Tibial artery (tissue), 4 donors: ENCODE measurements at regions not wholly inside any gene's neighbourhood (a gene's known extent, or its start where the extent isn't known, plus 50 kb on each side); places are given as distances from the start of the nearest gene placed in this dataset.

Experiments
- DNase-seq, 2 donors: peaks; one replicate each; pipeline ENCODE4 v3.0.0-alpha.2; 2019
- H3K27ac ChIP-seq, 2 donors: fragments of 200-600 bp; sonication (generic) in 1 of 2; 1 replicate in 1 of 2; 2 replicates in 1 of 2; pipeline ENCODE4 v1.5.1; 2018 to 2019; ENCODE audit warnings: mild to moderate bottlenecking in 1 of 2
- H3K27me3 ChIP-seq, 2 donors: fragments of 200-600 bp; sonication (generic) in 1 of 2; one replicate each; pipeline versions ENCODE4 v1.5.1 to v1.6.0; 2016 to 2019
- H3K36me3 ChIP-seq, 3 donors: fragments of 200-600 bp; sonication (generic) in 2 of 3; one replicate each; pipeline ENCODE4 v1.5.1; 2016 to 2019; ENCODE audit warnings: mild to moderate bottlenecking in 2 of 3
- H3K4me1 ChIP-seq, 4 donors: fragments of 200-600 bp; sonication (generic) in 2 of 4; 1 replicate in 3 of 4; 2 replicates in 1 of 4; pipeline ENCODE4 v1.5.1; 2016 to 2019
- H3K4me3 ChIP-seq, 2 donors: fragments of 200-600 bp; sonication (generic) in 1 of 2; 1 replicate in 1 of 2; 2 replicates in 1 of 2; pipeline ENCODE4 v1.5.1; 2018 to 2019; ENCODE audit warnings: mild to moderate bottlenecking in 2 of 2
- H3K9me3 ChIP-seq, 3 donors: fragments of 200-600 bp; sonication (generic) in 1 of 3; one replicate each; pipeline ENCODE4 v1.5.1; 2016 to 2019
- intact Hi-C: fragments of 100-400 bp; cut with DNase I; formaldehyde crosslinking; loops from one replicate; pipeline ENCODE4 v1.15.0; 2023; ENCODE audit warnings: low total_unique reads
- TF ChIP-seq, protein P1 (sequence below), 2 experiments: fragments of 200-600 bp in 1 of 2; fragments of 450-650 bp in 1 of 2; IDR thresholded peaks; one replicate each; pipeline ENCODE4 v1.5.1; 2017 to 2019; ENCODE audit warnings: antibody characterized with exemption in 2 of 2, mild to moderate bottlenecking in 1 of 2, moderate library complexity in 1 of 2

DNA sequence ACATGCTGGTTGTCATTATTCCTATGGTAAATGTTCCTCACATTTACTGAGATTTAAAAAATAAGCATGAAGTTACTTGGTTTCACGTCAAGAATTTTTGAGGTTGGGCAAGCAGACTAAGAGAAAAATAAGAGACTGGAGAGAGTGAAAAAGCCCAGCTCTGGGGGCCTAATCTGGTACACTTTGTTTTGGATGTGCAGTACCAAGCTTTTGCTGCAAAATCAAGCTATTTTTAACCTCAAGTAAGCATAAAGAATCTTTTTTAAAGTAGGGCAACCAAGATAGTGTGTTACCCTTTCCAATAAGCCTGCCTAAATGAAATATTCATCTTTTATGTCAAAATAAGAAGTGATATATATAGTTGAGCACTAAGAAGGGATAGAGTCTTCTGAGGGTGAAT lies 79.4 kb upstream of the ARHGAP20 start:
- Histone ChIP-seq H3K27me3 (no peaks in the 10 kb centered on the region), H3K36me3 (no peaks in the 10 kb centered on the region), H3K4me1 (no peaks in the 10 kb centered on the region), H3K27ac (no peak overlapping the region), H3K9me3 (no peaks in the 10 kb centered on the region), H3K4me3 (no peak overlapping the region)
- TF ChIP-seq, protein P1, sequence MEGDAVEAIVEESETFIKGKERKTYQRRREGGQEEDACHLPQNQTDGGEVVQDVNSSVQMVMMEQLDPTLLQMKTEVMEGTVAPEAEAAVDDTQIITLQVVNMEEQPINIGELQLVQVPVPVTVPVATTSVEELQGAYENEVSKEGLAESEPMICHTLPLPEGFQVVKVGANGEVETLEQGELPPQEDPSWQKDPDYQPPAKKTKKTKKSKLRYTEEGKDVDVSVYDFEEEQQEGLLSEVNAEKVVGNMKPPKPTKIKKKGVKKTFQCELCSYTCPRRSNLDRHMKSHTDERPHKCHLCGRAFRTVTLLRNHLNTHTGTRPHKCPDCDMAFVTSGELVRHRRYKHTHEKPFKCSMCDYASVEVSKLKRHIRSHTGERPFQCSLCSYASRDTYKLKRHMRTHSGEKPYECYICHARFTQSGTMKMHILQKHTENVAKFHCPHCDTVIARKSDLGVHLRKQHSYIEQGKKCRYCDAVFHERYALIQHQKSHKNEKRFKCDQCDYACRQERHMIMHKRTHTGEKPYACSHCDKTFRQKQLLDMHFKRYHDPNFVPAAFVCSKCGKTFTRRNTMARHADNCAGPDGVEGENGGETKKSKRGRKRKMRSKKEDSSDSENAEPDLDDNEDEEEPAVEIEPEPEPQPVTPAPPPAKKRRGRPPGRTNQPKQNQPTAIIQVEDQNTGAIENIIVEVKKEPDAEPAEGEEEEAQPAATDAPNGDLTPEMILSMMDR (IDR thresholded peaks at IDR 0.05) = no peak
- intact Hi-C loops = no loop called here
- no peak for DNase-seq

DNA sequence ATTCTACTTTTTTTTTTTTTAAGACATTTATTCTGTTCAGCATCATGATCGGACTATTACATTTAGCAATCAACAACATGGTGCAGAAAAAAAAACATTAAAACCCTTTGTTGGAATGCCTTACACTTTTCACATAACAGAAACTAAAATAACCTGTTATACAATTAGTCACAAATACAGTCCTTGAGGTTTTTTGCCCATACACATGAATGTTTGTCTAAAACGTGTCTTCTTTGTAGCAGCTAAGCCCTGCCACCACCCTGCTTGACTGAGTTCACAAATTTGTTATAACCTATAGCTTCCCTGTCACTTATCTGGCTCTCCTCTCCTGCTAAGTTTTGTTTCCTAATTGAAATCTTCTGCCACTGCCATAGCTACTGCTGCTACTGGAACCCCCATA lies 75.4 kb upstream of the ARHGAP20 start:
- H3K36me3 ChIP-seq = no peaks in the 10 kb centered on the region
- no peak overlapping the region for H3K4me3 ChIP-seq
- H3K27me3 ChIP-seq = no peaks in the 10 kb centered on the region
- TF ChIP-seq, protein P1 (IDR thresholded peaks at IDR 0.05) = no peak
- no peaks in the 10 kb centered on the region for H3K9me3 ChIP-seq
- intact Hi-C loops = no loop called here
- DNase-seq = no peak
- H3K4me1 ChIP-seq = peaks cover 0 to 8% (median 0%) of the 10 kb centered on the region in 4 donors
- no peak overlapping the region for H3K27ac ChIP-seq

DNA sequence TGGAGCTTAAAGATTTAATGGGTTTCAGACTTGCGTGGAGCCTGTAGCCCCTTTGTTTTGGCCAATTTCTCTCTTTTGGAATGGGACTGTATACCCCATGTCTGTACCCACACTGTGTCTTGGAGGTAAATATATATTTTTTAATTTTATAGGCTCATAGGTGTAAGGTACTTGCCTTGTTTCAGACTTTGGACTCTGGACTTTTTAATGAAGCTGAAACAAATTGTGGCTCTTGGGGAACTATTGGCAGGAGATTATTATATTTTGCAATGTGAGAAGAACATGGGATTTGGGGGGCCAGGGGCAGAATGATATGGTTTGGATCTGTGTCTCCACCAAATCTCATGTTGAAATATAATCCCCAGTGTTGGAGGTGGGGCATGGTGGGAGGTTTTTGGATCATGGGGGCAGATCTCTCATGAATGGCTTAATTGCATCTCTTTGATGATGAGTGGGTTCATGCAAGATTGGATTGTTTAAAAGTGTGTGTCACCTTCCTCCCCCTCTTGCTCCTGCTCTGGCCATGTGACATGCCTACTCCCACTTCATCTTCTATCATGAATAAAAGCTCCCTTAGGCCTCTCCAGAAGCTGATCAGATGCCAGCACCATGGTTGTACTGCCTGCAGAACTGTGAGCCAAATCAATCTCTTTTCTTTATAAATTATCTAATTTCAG lies 74.1 kb upstream of the ARHGAP20 start:
- no peaks in the 10 kb centered on the region for H3K27me3 ChIP-seq
- H3K27ac ChIP-seq = no peak overlapping the region
- peaks cover 0 to 13% (median 0%) of the 10 kb centered on the region in 4 donors for H3K4me1 ChIP-seq
- no peaks in the 10 kb centered on the region for H3K9me3 ChIP-seq
- no peak overlapping the region for H3K4me3 ChIP-seq
- TF ChIP-seq, protein P1 (IDR thresholded peaks at IDR 0.05) = no peak
- intact Hi-C loops = no loop called here
- no peaks in the 10 kb centered on the region for H3K36me3 ChIP-seq
- no peak for DNase-seq

DNA sequence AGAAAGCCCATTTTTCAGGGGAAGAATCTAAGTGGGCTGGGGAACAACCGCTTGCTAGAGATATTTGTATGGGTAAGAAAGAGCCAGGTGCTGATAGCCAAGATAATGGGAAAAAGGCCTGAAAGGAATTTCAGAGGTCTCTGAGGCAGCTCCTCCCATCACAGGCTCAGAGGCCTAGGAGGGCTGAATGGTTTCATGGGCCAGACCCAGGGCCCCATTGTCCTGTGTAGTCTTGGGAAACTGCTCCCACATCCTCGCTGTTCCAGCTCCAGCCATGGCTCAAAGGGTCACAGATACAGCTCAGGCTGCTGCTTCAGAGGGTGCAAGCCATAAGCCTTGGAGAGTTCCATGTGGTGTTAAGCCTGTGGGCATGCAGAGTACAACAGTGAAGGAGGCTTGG lies 73.2 kb upstream of the ARHGAP20 start:
- no peak overlapping the region for H3K27ac ChIP-seq
- H3K4me3 ChIP-seq = no peak overlapping the region
- TF ChIP-seq, protein P1 (IDR thresholded peaks at IDR 0.05) = no peak
- no peaks in the 10 kb centered on the region for H3K27me3 ChIP-seq
- intact Hi-C loops = no loop called here
- peaks cover 0 to 13% (median 0%) of the 10 kb centered on the region in 4 donors for H3K4me1 ChIP-seq
- no peaks in the 10 kb centered on the region for H3K9me3 ChIP-seq
- DNase-seq = no peak
- H3K36me3 ChIP-seq = no peaks in the 10 kb centered on the region

DNA sequence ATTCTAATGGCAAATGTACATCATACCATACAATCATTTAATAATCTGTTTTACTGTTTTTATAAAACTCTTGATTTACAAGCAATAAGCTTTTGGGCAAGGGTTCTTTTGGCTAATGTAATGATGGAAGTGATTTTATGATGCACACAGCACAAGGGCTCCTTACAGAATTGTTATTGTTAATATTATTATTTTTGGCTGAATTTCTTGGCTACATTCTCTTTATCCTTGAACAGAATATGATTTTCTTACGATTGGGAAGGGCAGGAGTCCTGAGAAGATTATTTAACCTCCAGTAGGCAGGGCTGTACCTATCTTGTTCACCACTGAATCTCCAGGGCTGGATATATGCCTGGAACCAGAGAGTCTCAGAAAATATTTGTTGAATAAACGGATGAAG lies 70.4 kb upstream of the ARHGAP20 start:
- Histone ChIP-seq H3K36me3 (no peaks in the 10 kb centered on the region), H3K4me3 (no peak overlapping the region), H3K9me3 (peaks cover 0 to 10% (median 9%) of the 10 kb centered on the region in 3 donors), H3K4me1 (peaks cover 0 to 21% (median 3%) of the 10 kb centered on the region in 4 donors), H3K27me3 (no peaks in the 10 kb centered on the region), H3K27ac (no peak overlapping the region)
- TF ChIP-seq, protein P1 (IDR thresholded peaks at IDR 0.05) = no peak
- no peak for DNase-seq
- intact Hi-C loops = no loop called here
